Pancreas (tissue), 10 donors: ENCODE measurements at regions not wholly inside any gene's neighbourhood (a gene's known extent, or its start where the extent isn't known, plus 50 kb on each side); places are given as distances from the start of the nearest gene placed in this dataset.
A peak's percentile ranks its signal among the peaks of the same experiment; 100 is the strongest.

ENCODE experiments used
- ATAC-seq, 4 donors: fragments of 200-7000 bp; cut with Tn5 transposase; one replicate each; pipeline versions ENCODE4 v1.8.0 to v1.9.1; 2020; ENCODE audit warnings: mild to moderate bottlenecking in 4 of 4, moderate library complexity in 4 of 4
- DNase-seq, 6 donors: peaks; one replicate each; pipeline ENCODE4 v3.0.0-alpha.2; 2020
- FAIRE-seq: peaks from 2 replicates; lab custom pipeline; 2012; peaks lifted over from hg19 to GRCh38; lab: Jason Lieb, UNC
- H3K27ac ChIP-seq, 4 donors: fragments of 200-600 bp; sonication (generic); 1 replicate in 3 of 4; 2 replicates in 1 of 4; pipeline versions ENCODE4 v1.5.0 to v1.8.0; 2020
- H3K27me3 ChIP-seq, 4 donors: fragments of 200-600 bp; one replicate each; pipeline ENCODE4 v1.8.0; 2021
- H3K36me3 ChIP-seq, 3 donors: fragments of 200-600 bp; sonication (generic) in 1 of 3; one replicate each; pipeline versions ENCODE4 v1.5.0 to v1.8.0; 2020 to 2021
- H3K4me1 ChIP-seq, 3 donors: fragments of 200-600 bp; one replicate each; pipeline ENCODE4 v1.8.0; 2021
- H3K4me3 ChIP-seq, 4 donors: fragments of 200-600 bp; sonication (generic) in 2 of 4; one replicate each; pipeline versions ENCODE4 v1.5.0 to v1.8.0; 2020 to 2021
- H3K9me3 ChIP-seq, 4 donors: fragments of 200-600 bp; one replicate each; pipeline ENCODE4 v1.8.0; 2021
- CTCF ChIP-seq, 4 donors: fragments of 200-600 bp; sonication (generic) in 3 of 4; IDR thresholded peaks; one replicate each; pipeline versions ENCODE4 v1.5.0 to v1.8.0; 2021; ENCODE audit warnings: antibody characterized with exemption in 4 of 4
- WGBS, 2 donors: extraction: QIAGEN DNeasy Blood & Tissue Kit; methylation state at CpG; one replicate each; pipeline ENCODE4 v1.1.7; 2013; 5-methylcytosine and 5-hydroxymethylcytosine counted together
- intact Hi-C, 3 donors: fragments of 100-400 bp; cut with DNase I; formaldehyde crosslinking; loops; one replicate each; pipeline versions ENCODE4 v1.11.1 to v1.14.2; 2022
- donor health status: healthy with polysubstance abuse.
- donor health status: DM: no; HTN: no; CAD: no; lungs with moderate emphysema.
- donor health status: DM: no; HTN: no; CAD: no.
- donor health status: control.
- donor health status: control.
- donor health status: Bipolar disorder and iron deficiency.
- donor health status: DM: yes; HTN: yes; CAD: no.
- donor health status: DM: no; HTN: no; CAD: no.
- donor health status: DM: no; HTN: no; CAD: no.
- donor health status: DM: yes; HTN: yes; CAD: no.

GRCh38 chr16:10308305-10309193, 77.3 kb upstream of the ATF7IP2 start:
- Histone ChIP-seq H3K36me3 (no peaks in the 10 kb centered on the region), H3K4me3 (no peak overlapping the region), H3K4me1 (no peaks in the 10 kb centered on the region), H3K27ac (no peak overlapping the region), H3K9me3 (no peaks in the 10 kb centered on the region), H3K27me3 (no peaks in the 10 kb centered on the region)
- TF ChIP-seq CTCF (IDR thresholded peaks at IDR 0.05): no peak
- DNase-seq (no peak), FAIRE-seq (no peak), ATAC-seq (no peak)
- 86 to 92% methylated on average over 14 to 15 of the region's 15 CpGs for WGBS, 2 donors
- intact Hi-C loops: no loop called here

DNA sequence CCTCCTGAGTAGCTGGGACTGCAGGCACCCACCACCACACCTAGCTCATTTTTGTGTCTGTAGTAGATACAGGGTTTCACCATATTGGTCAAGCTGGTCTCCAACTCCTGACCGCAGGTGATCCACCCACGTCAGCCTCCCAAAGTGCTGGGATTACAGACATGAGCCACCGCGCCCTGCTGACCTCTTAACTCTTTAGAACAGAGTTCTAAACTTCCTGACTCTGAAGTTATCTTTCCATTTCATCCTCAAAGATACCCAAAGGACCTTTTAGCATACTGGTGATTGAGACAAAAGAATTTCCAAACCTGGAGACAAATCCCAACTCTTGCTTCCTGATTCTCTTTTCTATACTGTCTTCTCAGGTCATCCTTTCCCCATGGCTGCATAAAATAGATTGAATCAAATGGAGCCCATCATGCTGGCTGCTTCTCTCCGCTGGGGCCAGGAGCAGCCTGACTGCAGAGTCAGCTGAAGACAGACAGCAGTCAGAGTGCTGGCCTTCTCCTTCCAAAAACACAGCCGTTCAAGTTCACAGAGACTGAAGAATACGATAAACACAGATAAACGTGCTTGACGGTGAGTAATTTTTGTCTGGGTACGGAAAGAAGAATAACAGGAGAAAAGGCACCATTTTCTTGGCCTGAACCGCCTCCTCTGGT, 76.5 kb upstream of the ATF7IP2 start:
- no peaks in the 10 kb centered on the region for H3K27me3 ChIP-seq
- TF ChIP-seq CTCF (IDR thresholded peaks at IDR 0.05): no peak
- DNase-seq: no peak
- intact Hi-C loops: no loop called here
- 68 to 73% methylated on average over 11 of the region's 11 CpGs for WGBS, 2 donors
- H3K4me1 ChIP-seq: no peaks in the 10 kb centered on the region
- no peak for ATAC-seq
- H3K9me3 ChIP-seq: no peaks in the 10 kb centered on the region
- no peak overlapping the region for H3K27ac ChIP-seq
- no peak overlapping the region for H3K4me3 ChIP-seq
- H3K36me3 ChIP-seq: no peaks in the 10 kb centered on the region
- no peak for FAIRE-seq

DNA sequence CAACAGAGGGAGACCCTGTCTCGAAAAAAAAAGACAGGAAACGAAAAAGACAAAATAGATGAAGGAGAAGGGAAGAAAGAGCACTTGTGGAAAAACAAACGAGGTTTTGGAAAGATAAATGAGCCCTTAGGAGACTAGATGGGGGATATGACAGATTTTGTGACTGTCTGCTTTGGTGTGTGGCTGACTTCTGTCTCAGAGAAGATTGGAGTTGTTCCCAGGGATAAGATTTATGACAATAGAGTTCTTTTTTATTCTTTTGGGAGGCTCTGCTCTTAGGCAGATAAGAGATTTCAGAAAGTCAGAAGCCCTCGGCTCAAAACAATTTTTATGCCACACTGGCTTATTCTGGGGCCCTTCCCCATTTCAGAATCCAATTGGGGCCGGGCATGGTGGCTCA, 73.9 kb upstream of the ATF7IP2 start:
- Histone ChIP-seq H3K36me3 (no peaks in the 10 kb centered on the region), H3K9me3 (no peaks in the 10 kb centered on the region), H3K4me1 (no peaks in the 10 kb centered on the region), H3K4me3 (no peak overlapping the region), H3K27me3 (no peaks in the 10 kb centered on the region), H3K27ac (no peak overlapping the region)
- FAIRE-seq: no peak
- ATAC-seq: no peak
- 65 to 70% methylated on average over 5 of the region's 5 CpGs for WGBS, 2 donors
- intact Hi-C loops: loop anchor here in 1 of 3 donors (10.0 kb wide), 1 partner anchor 193 kb away; no protein-coding TSS in a partner anchor
- no peak for DNase-seq
- no peak for TF ChIP-seq CTCF (IDR thresholded peaks at IDR 0.05)

DNA sequence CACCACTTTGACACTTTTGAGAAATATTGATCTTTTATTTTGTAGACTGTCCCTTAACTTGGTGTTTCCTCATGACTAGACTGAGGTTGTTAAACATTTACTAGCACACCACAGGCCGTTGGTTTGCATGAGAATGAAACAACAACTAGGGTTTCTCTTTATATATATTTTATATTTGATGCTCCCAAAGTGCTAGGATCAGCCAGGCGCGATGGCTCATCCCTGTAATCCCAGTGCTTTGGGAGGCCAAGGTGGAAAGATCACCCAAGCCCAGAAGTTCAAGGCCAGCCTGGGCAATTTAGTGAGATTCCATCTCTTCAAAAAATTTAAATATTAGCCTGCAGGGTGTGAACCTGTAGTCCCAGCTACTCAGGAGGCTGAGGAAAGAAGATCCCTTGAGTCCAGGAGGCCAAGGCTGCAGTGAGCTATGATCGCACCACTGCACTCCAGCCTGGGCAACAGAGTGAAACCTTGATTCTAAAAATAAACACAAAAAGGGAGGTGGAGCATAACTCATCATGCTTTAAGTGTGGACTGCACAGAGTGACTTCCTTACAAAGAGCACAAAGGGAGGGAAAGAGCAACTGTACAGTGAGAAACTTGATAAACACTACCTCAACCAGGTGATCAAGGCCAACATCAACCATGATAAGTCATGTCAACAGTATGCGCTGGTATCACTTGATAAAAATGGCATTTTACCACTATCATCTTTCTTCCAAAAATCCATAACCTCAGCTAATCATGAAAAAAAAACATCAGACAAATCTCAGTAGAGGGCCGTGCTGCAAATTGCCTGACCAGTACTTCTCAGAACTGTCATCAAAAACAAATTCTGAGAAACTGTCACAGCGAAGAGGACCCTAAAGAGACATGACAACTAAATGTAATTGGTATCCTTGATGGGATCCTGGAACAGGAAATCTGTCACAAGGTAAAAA, 72.8 kb upstream of the ATF7IP2 start:
- Histone ChIP-seq H3K9me3 (no peaks in the 10 kb centered on the region), H3K27me3 (no peaks in the 10 kb centered on the region), H3K4me1 (no peaks in the 10 kb centered on the region), H3K27ac (peak overlapping the region in 1 of 4 donors; percentile 28), H3K36me3 (no peaks in the 10 kb centered on the region), H3K4me3 (no peak overlapping the region)
- ATAC-seq (peak in 3 of 4 donors; percentile 56 to 79 (median 60)), DNase-seq (no peak), FAIRE-seq (no peak)
- intact Hi-C loops: loop anchor here in 1 of 3 donors (10.0 kb wide), 1 partner anchor 192 kb away; no protein-coding TSS in a partner anchor
- no peak for TF ChIP-seq CTCF (IDR thresholded peaks at IDR 0.05)
- 48 to 49% methylated on average over 7 of the region's 7 CpGs for WGBS, 2 donors
